OCI-LY7 (cell line): ENCODE measurements at regions not wholly inside any gene's neighbourhood (a gene's known extent, or its start where the extent isn't known, plus 50 kb on each side); places are given as distances from the start of the nearest gene placed in this dataset.
"Not testable (repeated sequence)": the region's sequence is repeated elsewhere in the genome, so short reads cannot be mapped to it uniquely, and the experiment has no call there.

ENCODE experiments used
- BruUV-seq: library from RNA; stranded (reverse); fragments of 400-500 nt; replicated peaks from 2 replicates; lab custom pipeline; 2021; lab: Mats Ljungman, UMichigan
- CTCF ChIA-PET: fragments of 300-600 bp; sonication (Branson Sonifier 250); formaldehyde crosslinking; loops from one replicate; lab custom pipeline; 2022; ENCODE audit warnings: antibody characterized with exemption; ENCODE audit not compliant: unreplicated experiment; lab: Charles Lee
- POLR2A ChIA-PET: fragments of 300-600 bp; sonication (Branson Sonifier 250); formaldehyde crosslinking; loops from one replicate; lab custom pipeline; 2022; ENCODE audit warnings: antibody characterized with exemption; lab: Charles Lee
- DNase-seq: peaks from one replicate; pipeline ENCODE4 v3.0.0-alpha.2; 2015; ENCODE audit warnings: low spot score
- H2AFZ ChIP-seq: fragments of 200-600 bp; sonication (generic), shearing (Covaris generic); 2 replicates; pipeline ENCODE4 v1.6.1; 2014; ENCODE audit warnings: mild to moderate bottlenecking, antibody characterized with exemption, low read length, moderate library complexity
- H3K27ac ChIP-seq: fragments of 200-600 bp; sonication (generic); 2 replicates; pipeline ENCODE4 v1.5.1; 2014; ENCODE audit warnings: mixed run types, low read depth, mild to moderate bottlenecking, moderate library complexity, low read length, inconsistent platforms; ENCODE audit not compliant: poor library complexity, severe bottlenecking
- H3K36me3 ChIP-seq: fragments of 200-600 bp; sonication (generic); 2 replicates; pipeline ENCODE4 v1.6.1; 2014; ENCODE audit warnings: mild to moderate bottlenecking, antibody characterized with exemption, low read length, moderate library complexity, mixed read lengths; ENCODE audit not compliant: insufficient read depth
- H3K4me1 ChIP-seq: fragments of 200-600 bp; sonication (generic); 2 replicates; pipeline ENCODE4 v1.5.1; 2014; ENCODE audit warnings: mild to moderate bottlenecking, low read length; ENCODE audit not compliant: insufficient read depth, poor library complexity, severe bottlenecking
- H3K4me2 ChIP-seq: fragments of 200-600 bp; sonication (generic); 2 replicates; pipeline ENCODE4 v1.6.1; 2014; ENCODE audit warnings: mild to moderate bottlenecking, low read length
- H3K4me3 ChIP-seq: fragments of 200-600 bp; sonication (generic); 2 replicates; pipeline ENCODE4 v1.5.1; 2014; ENCODE audit warnings: mild to moderate bottlenecking, low read depth, low read length; ENCODE audit not compliant: poor library complexity, severe bottlenecking
- H3K79me2 ChIP-seq: fragments of 200-600 bp; sonication (generic); 2 replicates; pipeline ENCODE4 v1.6.1; 2016; ENCODE audit warnings: low read depth, mild to moderate bottlenecking, low read length, moderate library complexity, mixed read lengths; ENCODE audit not compliant: insufficient read depth
- H3K9me2 ChIP-seq: fragments of 200-600 bp; sonication (generic); 2 replicates; pipeline ENCODE4 v1.6.1; 2016; ENCODE audit warnings: mild to moderate bottlenecking, low read length, mixed read lengths; ENCODE audit not compliant: insufficient read depth
- H3K9me3 ChIP-seq: fragments of 200-600 bp; sonication (generic); 2 replicates; pipeline ENCODE4 v1.6.1; 2014; ENCODE audit warnings: mild to moderate bottlenecking, mixed run types, low read length, mixed read lengths
- H4K20me1 ChIP-seq: fragments of 200-600 bp; sonication (generic); 2 replicates; pipeline ENCODE4 v1.6.1; 2014; ENCODE audit warnings: mild to moderate bottlenecking, antibody characterized with exemption, low read length, moderate library complexity, mixed read lengths; ENCODE audit not compliant: insufficient read depth
- CTCF ChIP-seq: fragments of 200-600 bp; sonication (generic); conservative IDR thresholded peaks from 2 replicates; pipeline ENCODE4 v1.5.1; 2014; ENCODE audit warnings: mild to moderate bottlenecking, antibody characterized with exemption, low read length, moderate library complexity, mixed read lengths
- EZH2phosphoT487 ChIP-seq: fragments of 200-600 bp; sonication (generic); IDR thresholded peaks from 2 replicates; pipeline ENCODE4 v1.6.1; 2018; ENCODE audit warnings: low read depth, borderline replicate concordance, mild to moderate bottlenecking, mixed run types, antibody characterized with exemption, low read length, moderate library complexity, mixed read lengths
- intact Hi-C: fragments of 100-400 bp; cut with micrococcal nuclease; formaldehyde crosslinking; loops from one replicate; pipeline ENCODE4 v1.10.0; 2022; ENCODE audit not compliant: unreplicated experiment

- H2AFZ ChIP-seq, DNase-seq, H4K20me1 ChIP-seq, CTCF ChIA-PET, intact Hi-C loops, H3K9me3 ChIP-seq, POLR2A ChIA-PET, H3K27ac ChIP-seq, H3K4me2 ChIP-seq, H3K79me2 ChIP-seq, H3K36me3 ChIP-seq, BruUV-seq, H3K4me3 ChIP-seq, H3K9me2 ChIP-seq, H3K4me1 ChIP-seq: not testable (repeated sequence)
These were observed 57.8 kb upstream of the RASSF3 start for GRCh38 chr12:64552510-64552909.

GRCh38 chr12:64553689-64554088 lies 56.6 kb upstream of the RASSF3 start:
- H3K4me1 ChIP-seq, H3K9me3 ChIP-seq, H3K27ac ChIP-seq, H2AFZ ChIP-seq, H4K20me1 ChIP-seq, H3K36me3 ChIP-seq, BruUV-seq, H3K4me3 ChIP-seq, H3K79me2 ChIP-seq, H3K4me2 ChIP-seq, CTCF ChIA-PET, intact Hi-C loops, H3K9me2 ChIP-seq, DNase-seq, POLR2A ChIA-PET: not testable (repeated sequence)

GRCh38 chr12:64556231-64556630 lies 54.1 kb upstream of the RASSF3 start:
- Histone ChIP-seq H4K20me1 (no peaks in the 10 kb centered on the region), H3K4me3 (no peak overlapping the region), H3K9me3 (no peaks in the 10 kb centered on the region), H3K27ac (no peak overlapping the region), H3K4me1 (no peaks in the 10 kb centered on the region), H3K4me2 (no peak overlapping the region), H3K9me2 (no peaks in the 10 kb centered on the region), H2AFZ (no peak overlapping the region), H3K36me3 (no peaks in the 10 kb centered on the region), H3K79me2 (no peaks in the 10 kb centered on the region)
- intact Hi-C loops, result no loop called here
- BruUV-seq, result no TSS peak
- POLR2A ChIA-PET, result interaction anchor here (0.5 to 1.0 kb wide), 3 partner anchors 47 to 189 kb away, joined by 3 to 4 read pairs (median 4); no protein-coding TSS in a partner anchor
- CTCF ChIA-PET, result interaction anchor here (1.3 kb wide), 1 partner anchor 123 kb away, joined by 4 read pairs; no protein-coding TSS in a partner anchor
- no peak for DNase-seq
- TF ChIP-seq EZH2phosphoT487 (no peak), CTCF (no peak)

- no peak overlapping the region for H3K27ac ChIP-seq
- no peak for TF ChIP-seq CTCF
- no peak for TF ChIP-seq EZH2phosphoT487
- no TSS peak for BruUV-seq
- no peaks in the 10 kb centered on the region for H3K9me2 ChIP-seq
- no peak overlapping the region for H3K4me3 ChIP-seq
- intact Hi-C loops, result no loop called here
- H3K79me2 ChIP-seq, result no peaks in the 10 kb centered on the region
- CTCF ChIA-PET, result no interaction called here
- no peaks in the 10 kb centered on the region for H3K9me3 ChIP-seq
- H3K36me3 ChIP-seq, result no peaks in the 10 kb centered on the region
- POLR2A ChIA-PET, result no interaction called here
- no peak overlapping the region for H2AFZ ChIP-seq
- H3K4me1 ChIP-seq, result no peaks in the 10 kb centered on the region
- no peak for DNase-seq
- no peak overlapping the region for H3K4me2 ChIP-seq
- no peaks in the 10 kb centered on the region for H4K20me1 ChIP-seq
These were observed 51.5 kb upstream of the RASSF3 start for GRCh38 chr12:64558754-64559153.
